CD4-positive, CD25-positive, alpha-beta regulatory T cell (primary cell): ENCODE measurements at regions not wholly inside any gene's neighbourhood (a gene's known extent, or its start where the extent isn't known, plus 50 kb on each side); places are given as distances from the start of the nearest gene placed in this dataset.
A peak's percentile ranks its signal among the peaks of the same experiment; 100 is the strongest.

ENCODE experiments used
- ATAC-seq, 2 donors: fragments of 150-1000 bp; cut with Tn5 transposase; one replicate each; pipeline ENCODE4 v1.10.0; 2021; ENCODE audit warnings: low read depth in 2 of 2, moderate number of reproducible peaks in 2 of 2, moderate library complexity in 1 of 2
- DNase-seq, 3 donors: peaks; one replicate each; pipeline versions ENCODE4 v3.0.0 to v3.0.0-alpha.2; 2012 to 2022; ENCODE audit warnings: mixed read lengths in 1 of 3
- H3K27ac ChIP-seq: one replicate; pipeline ENCODE4 v1.7.0; 2013; ENCODE audit warnings: mild to moderate bottlenecking, low read length; ENCODE audit not compliant: insufficient read depth, poor library complexity, severe bottlenecking
- H3K27me3 ChIP-seq: one replicate; pipeline ENCODE4 v1.7.0; 2013; ENCODE audit warnings: low read length; ENCODE audit not compliant: control insufficient read depth, insufficient read depth
- H3K36me3 ChIP-seq: one replicate; pipeline ENCODE4 v1.7.0; 2013; ENCODE audit warnings: mild to moderate bottlenecking, low read length, moderate library complexity; ENCODE audit not compliant: control insufficient read depth, insufficient read depth
- H3K4me1 ChIP-seq: 2 replicates; pipeline ENCODE4 v1.7.0; 2013; ENCODE audit warnings: mild to moderate bottlenecking, low read length; ENCODE audit not compliant: insufficient read depth, control insufficient read depth, poor library complexity, severe bottlenecking
- H3K4me3 ChIP-seq: one replicate; pipeline ENCODE4 v1.7.0; 2013; ENCODE audit warnings: low read depth, mild to moderate bottlenecking, low read length, moderate library complexity
- H3K9me3 ChIP-seq, 2 experiments: 1 replicate in 1 of 2; 2 replicates in 1 of 2; pipeline ENCODE4 v1.7.0; 2013; ENCODE audit warnings: low read length in 2 of 2, mild to moderate bottlenecking in 1 of 2, moderate library complexity in 1 of 2; ENCODE audit not compliant: control insufficient read depth in 2 of 2
- H3K27ac Mint-ChIP-seq, 3 donors: one replicate each; pipeline ENCODE4 v1.8.0; 2020 to 2022; ENCODE audit warnings: mild to moderate bottlenecking in 3 of 3, mixed read lengths in 3 of 3, moderate library complexity in 2 of 3
- H3K27me3 Mint-ChIP-seq: one replicate; pipeline ENCODE4 v1.8.0; 2022; ENCODE audit warnings: mild to moderate bottlenecking, mixed read lengths
- H3K36me3 Mint-ChIP-seq: one replicate; pipeline ENCODE4 v1.8.0; 2020; ENCODE audit warnings: mixed read lengths
- H3K4me1 Mint-ChIP-seq, 4 donors: one replicate each; pipeline ENCODE4 v1.8.0; 2020 to 2022; ENCODE audit warnings: mixed read lengths in 4 of 4, mild to moderate bottlenecking in 1 of 4
- H3K4me3 Mint-ChIP-seq, 4 donors: one replicate each; pipeline ENCODE4 v1.8.0; 2020 to 2022; ENCODE audit warnings: mild to moderate bottlenecking in 4 of 4, mixed read lengths in 4 of 4, moderate library complexity in 3 of 4
- H3K9me3 Mint-ChIP-seq, 7 donors: one replicate each; pipeline ENCODE4 v1.8.0; 2020 to 2022; ENCODE audit warnings: mixed read lengths in 7 of 7, mild to moderate bottlenecking in 3 of 7, moderate library complexity in 2 of 7

DNA sequence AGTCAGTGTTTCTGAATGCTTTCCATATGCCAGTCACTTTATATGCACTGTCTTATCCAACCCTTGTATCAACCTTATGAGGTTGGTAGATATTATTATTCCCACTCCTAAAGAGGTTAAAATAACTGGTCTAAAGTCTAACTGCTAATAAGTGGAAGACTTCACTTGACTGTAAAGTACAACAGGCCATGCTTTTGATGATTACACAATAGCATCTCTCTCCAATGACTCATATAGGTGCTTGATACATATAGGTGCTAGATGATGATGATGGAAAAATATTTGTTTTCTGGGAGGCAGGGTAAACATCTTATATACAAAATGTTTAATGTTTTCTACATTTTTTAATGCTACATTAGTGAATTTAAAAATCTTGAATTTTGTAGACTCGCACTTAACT is 75.9 kb upstream of the NR3C1 start:
- Mint-ChIP-seq H3K4me1 (no peaks in the 10 kb centered on the region), H3K36me3 (no peaks in the 10 kb centered on the region), H3K27me3 (peaks cover 5% of the 10 kb centered on the region), H3K4me3 (no peak overlapping the region), H3K27ac (no peak overlapping the region), H3K9me3 (peaks cover 0 to 2% (median 0%) of the 10 kb centered on the region in 7 donors)
- Histone ChIP-seq H3K9me3 (no peaks in the 10 kb centered on the region), H3K4me1 (no peaks in the 10 kb centered on the region), H3K27ac (no peak overlapping the region), H3K36me3 (no peaks in the 10 kb centered on the region), H3K27me3 (no peaks in the 10 kb centered on the region), H3K4me3 (no peak overlapping the region)
- ATAC-seq (no peak), DNase-seq (no peak)

- H3K27me3 Mint-ChIP-seq = peaks cover 5% of the 10 kb centered on the region
- Histone ChIP-seq H3K4me1 (no peaks in the 10 kb centered on the region), H3K27me3 (no peaks in the 10 kb centered on the region), H3K4me3 (no peak overlapping the region), H3K9me3 (no peaks in the 10 kb centered on the region), H3K36me3 (no peaks in the 10 kb centered on the region), H3K27ac (no peak overlapping the region)
- ATAC-seq = no peak
- no peak overlapping the region for H3K27ac Mint-ChIP-seq
- no peak for DNase-seq
- no peaks in the 10 kb centered on the region for H3K9me3 Mint-ChIP-seq
- H3K4me1 Mint-ChIP-seq = no peaks in the 10 kb centered on the region
- H3K36me3 Mint-ChIP-seq = no peaks in the 10 kb centered on the region
- no peak overlapping the region for H3K4me3 Mint-ChIP-seq
Observed at GRCh38 chr5:143476601-143477211, 73.2 kb upstream of the NR3C1 start.

DNA sequence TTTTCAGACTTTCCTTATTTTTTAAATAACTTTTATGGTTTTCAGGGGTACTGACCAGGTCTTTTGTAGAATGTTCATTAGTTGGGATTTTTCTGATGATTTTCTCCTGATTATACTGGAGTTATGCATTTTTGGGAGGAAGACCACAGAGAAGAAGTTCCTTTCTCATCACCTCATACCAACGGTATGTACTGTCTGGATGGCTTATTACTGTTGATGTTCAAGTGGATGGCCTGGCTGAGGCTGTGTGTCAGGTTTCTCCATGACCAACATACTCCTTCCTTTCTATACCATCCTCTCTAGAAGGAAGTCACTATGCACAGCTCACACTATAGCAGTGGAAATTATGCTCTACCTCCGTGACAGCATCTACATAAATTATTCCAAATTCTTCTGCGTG is 71.1 kb upstream of the NR3C1 start:
- H3K27ac ChIP-seq = no peak overlapping the region
- DNase-seq (no peak), ATAC-seq (no peak)
- Mint-ChIP-seq H3K36me3 (no peaks in the 10 kb centered on the region), H3K27me3 (peaks cover 5% of the 10 kb centered on the region), H3K4me3 (no peak overlapping the region), H3K4me1 (no peaks in the 10 kb centered on the region), H3K9me3 (no peaks in the 10 kb centered on the region), H3K27ac (no peak overlapping the region)
- H3K27me3 ChIP-seq = no peaks in the 10 kb centered on the region
- no peaks in the 10 kb centered on the region for H3K9me3 ChIP-seq
- no peaks in the 10 kb centered on the region for H3K36me3 ChIP-seq
- no peaks in the 10 kb centered on the region for H3K4me1 ChIP-seq
- no peak overlapping the region for H3K4me3 ChIP-seq

DNA sequence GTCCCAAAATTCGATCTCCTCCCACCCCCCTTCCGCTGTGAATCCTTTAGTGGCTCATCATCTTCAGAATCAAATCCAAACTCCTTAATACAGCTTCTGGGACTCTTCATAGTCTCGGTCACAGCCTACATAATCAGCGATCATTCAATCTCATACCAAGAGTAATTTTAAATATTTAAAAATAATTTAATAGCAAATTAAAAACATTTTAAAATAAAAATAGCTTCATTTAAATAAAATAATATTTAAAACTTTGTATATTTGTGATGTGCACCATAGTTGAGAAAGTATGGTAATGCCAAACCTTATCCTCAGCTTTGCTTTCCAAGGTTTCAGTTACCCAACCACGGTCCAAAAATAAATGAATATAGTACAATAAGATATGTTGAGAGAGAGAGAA is 70.0 kb upstream of the NR3C1 start:
- Histone ChIP-seq H3K27me3 (no peaks in the 10 kb centered on the region), H3K36me3 (no peaks in the 10 kb centered on the region), H3K27ac (no peak overlapping the region), H3K4me3 (no peak overlapping the region), H3K9me3 (no peaks in the 10 kb centered on the region), H3K4me1 (no peaks in the 10 kb centered on the region)
- ATAC-seq (no peak), DNase-seq (no peak)
- no peaks in the 10 kb centered on the region for H3K9me3 Mint-ChIP-seq
- H3K27me3 Mint-ChIP-seq = peaks cover 8% of the 10 kb centered on the region
- no peaks in the 10 kb centered on the region for H3K4me1 Mint-ChIP-seq
- H3K36me3 Mint-ChIP-seq = no peaks in the 10 kb centered on the region
- H3K4me3 Mint-ChIP-seq = no peak overlapping the region
- no peak overlapping the region for H3K27ac Mint-ChIP-seq

DNA sequence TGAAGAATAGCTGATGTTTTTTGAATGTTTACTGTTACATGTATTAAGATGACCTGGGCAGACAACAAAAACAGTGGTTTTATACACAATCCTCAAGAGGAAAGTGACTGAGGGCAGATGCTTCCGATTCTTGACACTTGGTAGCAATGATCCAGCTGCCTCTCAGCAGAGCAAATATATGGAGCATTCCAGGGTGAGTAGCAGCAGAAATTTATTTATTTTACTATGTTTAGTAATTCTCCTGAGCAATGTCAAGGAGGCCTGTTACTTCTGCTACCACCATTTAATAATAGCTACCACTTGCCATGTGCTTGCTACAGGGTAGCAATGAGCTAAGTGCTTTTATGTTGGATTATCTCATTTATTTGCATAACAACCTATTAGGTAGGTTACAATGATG is 69.1 kb upstream of the NR3C1 start:
- no peak for DNase-seq
- Mint-ChIP-seq H3K4me1 (no peaks in the 10 kb centered on the region), H3K36me3 (no peaks in the 10 kb centered on the region), H3K27me3 (peaks cover 9% of the 10 kb centered on the region), H3K9me3 (no peaks in the 10 kb centered on the region), H3K27ac (no peak overlapping the region), H3K4me3 (no peak overlapping the region)
- no peak for ATAC-seq
- Histone ChIP-seq H3K4me3 (no peak overlapping the region), H3K36me3 (no peaks in the 10 kb centered on the region), H3K27ac (no peak overlapping the region), H3K9me3 (no peaks in the 10 kb centered on the region), H3K27me3 (no peaks in the 10 kb centered on the region), H3K4me1 (no peaks in the 10 kb centered on the region)

DNA sequence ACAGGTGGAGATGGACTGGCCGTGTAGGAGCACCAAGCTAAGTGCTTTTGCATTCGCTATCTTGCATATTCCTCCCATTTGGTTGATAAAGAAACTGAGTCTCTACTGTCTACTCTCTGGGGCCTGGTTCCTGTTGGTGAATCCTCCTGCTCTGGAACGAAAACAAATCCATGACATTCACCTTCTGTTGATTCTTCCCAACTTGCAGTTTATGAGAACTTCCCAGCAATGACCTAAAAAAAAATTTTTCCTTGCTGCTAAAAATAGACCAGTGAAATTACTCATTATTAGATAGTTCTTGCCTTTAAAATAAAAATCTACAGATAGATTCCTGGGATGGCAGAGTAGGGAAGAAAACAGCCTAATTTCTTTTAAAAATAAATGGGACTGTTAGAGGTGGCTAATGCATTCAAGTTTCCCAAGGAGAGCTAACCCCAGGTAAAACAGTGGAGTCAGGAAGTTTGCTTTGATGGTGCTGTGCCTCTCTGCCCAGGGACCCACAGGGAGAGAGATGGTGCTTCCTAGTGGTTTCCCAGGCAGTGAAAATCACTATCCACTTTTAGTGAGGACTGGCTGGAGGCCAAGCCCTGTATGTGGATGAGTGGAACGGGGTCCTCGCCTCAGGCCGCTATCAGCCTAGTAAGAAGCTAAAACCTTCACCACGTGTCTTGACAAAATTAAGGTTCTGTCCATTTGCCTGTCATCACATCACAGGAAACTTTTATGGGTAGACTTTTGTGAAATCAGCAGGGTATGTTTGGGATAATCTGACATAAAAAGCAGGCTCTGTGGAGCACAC is 68.4 kb upstream of the NR3C1 start:
- Mint-ChIP-seq H3K4me3 (no peak overlapping the region), H3K9me3 (no peaks in the 10 kb centered on the region), H3K27ac (peak overlapping the region in 1 of 3 donors; percentile 26), H3K27me3 (peaks cover 9% of the 10 kb centered on the region), H3K36me3 (no peaks in the 10 kb centered on the region), H3K4me1 (no peaks in the 10 kb centered on the region)
- Histone ChIP-seq H3K4me1 (no peaks in the 10 kb centered on the region), H3K36me3 (no peaks in the 10 kb centered on the region), H3K27ac (no peak overlapping the region), H3K4me3 (no peak overlapping the region), H3K27me3 (no peaks in the 10 kb centered on the region), H3K9me3 (no peaks in the 10 kb centered on the region)
- ATAC-seq (no peak), DNase-seq (no peak)

DNA sequence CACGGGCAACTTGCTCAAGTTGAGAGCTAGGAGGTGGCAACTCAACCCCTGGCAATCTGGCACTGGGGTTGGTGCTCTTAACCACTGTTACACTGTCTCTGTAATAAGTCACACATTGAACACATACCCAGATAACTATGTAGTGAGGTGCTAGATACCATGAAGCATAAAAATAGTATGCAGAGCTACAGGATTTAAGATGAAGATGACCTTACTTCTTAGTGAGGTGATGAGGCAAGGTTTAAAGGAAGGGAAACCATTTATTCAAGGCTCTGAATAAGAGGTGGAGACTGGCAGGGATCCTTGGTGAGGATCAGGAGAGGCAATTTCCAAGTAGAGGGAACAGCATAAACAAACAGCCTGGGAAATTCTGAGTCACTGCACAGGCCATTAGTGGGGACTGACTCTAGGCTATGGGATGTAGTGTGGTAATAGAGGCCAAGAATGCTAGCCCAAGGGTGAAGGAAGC is 67.6 kb upstream of the NR3C1 start:
- Mint-ChIP-seq H3K4me1 (no peaks in the 10 kb centered on the region), H3K36me3 (no peaks in the 10 kb centered on the region), H3K4me3 (no peak overlapping the region), H3K9me3 (no peaks in the 10 kb centered on the region), H3K27me3 (peaks cover 9% of the 10 kb centered on the region), H3K27ac (no peak overlapping the region)
- no peak for DNase-seq
- H3K9me3 ChIP-seq = no peaks in the 10 kb centered on the region
- H3K4me3 ChIP-seq = no peak overlapping the region
- no peaks in the 10 kb centered on the region for H3K36me3 ChIP-seq
- ATAC-seq = no peak
- no peak overlapping the region for H3K27ac ChIP-seq
- H3K4me1 ChIP-seq = no peaks in the 10 kb centered on the region
- no peaks in the 10 kb centered on the region for H3K27me3 ChIP-seq

DNA sequence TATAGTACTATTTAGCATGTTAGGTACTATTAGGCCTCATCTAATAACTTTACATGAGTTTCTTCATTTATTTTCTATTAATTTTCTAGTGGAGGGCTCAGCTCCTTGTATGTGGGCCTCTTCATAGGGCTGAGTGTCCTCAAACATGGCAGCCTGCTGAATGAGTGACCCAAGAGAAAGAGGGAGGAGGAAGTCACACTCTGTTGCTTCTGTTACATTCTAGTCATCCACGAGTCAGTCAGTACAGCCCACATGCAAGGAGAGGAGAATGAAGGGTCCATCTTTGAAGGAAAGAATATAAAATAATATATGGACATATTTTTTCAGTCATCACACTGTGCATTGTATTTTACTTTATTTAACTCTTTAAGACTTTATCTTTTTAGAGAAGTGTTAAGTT is 66.6 kb upstream of the NR3C1 start:
- ATAC-seq = no peak
- Mint-ChIP-seq H3K27me3 (peaks cover 9% of the 10 kb centered on the region), H3K9me3 (no peaks in the 10 kb centered on the region), H3K4me1 (no peaks in the 10 kb centered on the region), H3K36me3 (no peaks in the 10 kb centered on the region), H3K4me3 (no peak overlapping the region), H3K27ac (no peak overlapping the region)
- no peak for DNase-seq
- H3K36me3 ChIP-seq = no peaks in the 10 kb centered on the region
- H3K4me1 ChIP-seq = no peaks in the 10 kb centered on the region
- no peaks in the 10 kb centered on the region for H3K27me3 ChIP-seq
- H3K4me3 ChIP-seq = no peak overlapping the region
- no peaks in the 10 kb centered on the region for H3K9me3 ChIP-seq
- H3K27ac ChIP-seq = no peak overlapping the region
